ENCODE measurements at regions not wholly inside any gene's neighbourhood (a gene's known extent, or its start where the extent isn't known, plus 50 kb on each side); places are given as distances from the start of the nearest gene placed in this dataset.

- TF ChIP-seq POLR2A (IDR thresholded peaks at IDR 0.05) (no peak), POLR2AphosphoS5 (IDR thresholded peaks at IDR 0.05) (no peak), CTCF (IDR thresholded peaks at IDR 0.05) (no peak)
Observed at GRCh38 chr21:25496825-25497482, 110.3 kb downstream of the MRPL39 start.
